Right lobe of liver (tissue), 6 donors: ENCODE measurements at regions not wholly inside any gene's neighbourhood (a gene's known extent, or its start where the extent isn't known, plus 50 kb on each side); places are given as distances from the start of the nearest gene placed in this dataset.

ENCODE experiments used
- ATAC-seq, 4 donors: fragments of 200-7000 bp; cut with Tn5 transposase; one replicate each; pipeline ENCODE4 v1.9.1; 2020; ENCODE audit warnings: mild to moderate bottlenecking in 4 of 4, moderate library complexity in 4 of 4
- DNase-seq, 3 donors: peaks; one replicate each; pipeline ENCODE4 v3.0.0-alpha.2; 2020
- H3K27ac ChIP-seq, 3 donors: fragments of 200-600 bp; one replicate each; pipeline ENCODE4 v1.8.0; 2022
- H3K27me3 ChIP-seq, 2 donors: fragments of 200-600 bp; one replicate each; pipeline ENCODE4 v1.8.0; 2022
- H3K36me3 ChIP-seq, 4 donors: fragments of 200-600 bp; sonication (generic) in 1 of 4; one replicate each; pipeline versions ENCODE4 v1.5.1 to v1.8.0; 2017 to 2022; ENCODE audit warnings: control low read depth in 1 of 4
- H3K4me1 ChIP-seq, 4 donors: fragments of 200-600 bp; sonication (generic) in 1 of 4; one replicate each; pipeline versions ENCODE4 v1.5.1 to v1.8.0; 2017 to 2022; ENCODE audit warnings: control low read depth in 1 of 4
- H3K4me3 ChIP-seq, 3 donors: fragments of 200-600 bp; one replicate each; pipeline ENCODE4 v1.8.0; 2022
- H3K9me3 ChIP-seq, 4 donors: fragments of 200-600 bp; sonication (generic) in 1 of 4; one replicate each; pipeline versions ENCODE4 v1.5.1 to v1.8.0; 2017 to 2022; ENCODE audit warnings: control low read depth in 1 of 4
- POLR2A ChIP-seq: fragments of 450-650 bp; IDR thresholded peaks from one replicate; pipeline ENCODE4 v1.6.1; 2017; ENCODE audit warnings: antibody characterized with exemption, mild to moderate bottlenecking
- WGBS: methylation state at CpG from one replicate; pipeline ENCODE4 v1.1.6; 2018; ENCODE audit warnings: low coverage, low lambda C conversion rate; ENCODE audit not compliant: insufficient coverage; ENCODE audit errors: missing lambda C conversion rate; 5-methylcytosine and 5-hydroxymethylcytosine counted together
- intact Hi-C, 2 donors: fragments of 100-400 bp; cut with DNase I; formaldehyde crosslinking; loops; one replicate each; pipeline versions ENCODE4 v1.11.2 to v1.14.1; 2022
- TF ChIP-seq, protein P1 (sequence below), 4 donors: fragments of 200-600 bp in 3 of 4; fragments of 450-650 bp in 1 of 4; IDR thresholded peaks; one replicate each; pipeline versions ENCODE4 v1.5.1 to v1.8.0; 2016 to 2022; ENCODE audit warnings: antibody characterized with exemption in 4 of 4, mild to moderate bottlenecking in 2 of 4
- donor health status: DM: no; HTN: yes; CAD: no.
- donor health status: DM: no; HTN: no; CAD: no.
- donor health status: DM: no; HTN: no; CAD: no.
- donor health status: DM: no; HTN: yes; CAD: no.
- donor health status: DM: no; HTN: yes; CAD: no.

DNA sequence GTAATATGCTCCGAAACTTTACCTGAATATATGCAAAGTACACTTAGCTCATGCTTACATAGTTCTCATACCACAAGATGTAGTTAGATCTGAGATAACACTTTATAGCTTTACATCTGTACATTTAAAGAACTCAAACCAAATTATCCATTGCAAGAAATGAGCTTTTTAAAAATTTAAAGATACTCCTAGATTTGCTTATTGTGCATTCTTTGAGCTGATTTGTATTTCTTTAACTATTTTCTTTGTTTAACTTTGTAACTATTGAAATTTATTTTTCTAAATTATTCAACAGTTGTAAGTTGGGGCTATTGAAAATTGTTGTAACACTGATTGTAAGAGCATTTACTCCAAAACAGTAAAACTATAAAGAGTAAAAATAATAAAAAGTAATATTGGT is 340.2 kb upstream of the NOVA1 start:
- intact Hi-C loops = no loop called here
- no peaks in the 10 kb centered on the region for H3K36me3 ChIP-seq
- ATAC-seq (no peak), DNase-seq (no peak)
- H3K4me1 ChIP-seq = no peaks in the 10 kb centered on the region
- no peak overlapping the region for H3K4me3 ChIP-seq
- H3K9me3 ChIP-seq = no peaks in the 10 kb centered on the region
- no peak for TF ChIP-seq POLR2A
- TF ChIP-seq, protein P1, sequence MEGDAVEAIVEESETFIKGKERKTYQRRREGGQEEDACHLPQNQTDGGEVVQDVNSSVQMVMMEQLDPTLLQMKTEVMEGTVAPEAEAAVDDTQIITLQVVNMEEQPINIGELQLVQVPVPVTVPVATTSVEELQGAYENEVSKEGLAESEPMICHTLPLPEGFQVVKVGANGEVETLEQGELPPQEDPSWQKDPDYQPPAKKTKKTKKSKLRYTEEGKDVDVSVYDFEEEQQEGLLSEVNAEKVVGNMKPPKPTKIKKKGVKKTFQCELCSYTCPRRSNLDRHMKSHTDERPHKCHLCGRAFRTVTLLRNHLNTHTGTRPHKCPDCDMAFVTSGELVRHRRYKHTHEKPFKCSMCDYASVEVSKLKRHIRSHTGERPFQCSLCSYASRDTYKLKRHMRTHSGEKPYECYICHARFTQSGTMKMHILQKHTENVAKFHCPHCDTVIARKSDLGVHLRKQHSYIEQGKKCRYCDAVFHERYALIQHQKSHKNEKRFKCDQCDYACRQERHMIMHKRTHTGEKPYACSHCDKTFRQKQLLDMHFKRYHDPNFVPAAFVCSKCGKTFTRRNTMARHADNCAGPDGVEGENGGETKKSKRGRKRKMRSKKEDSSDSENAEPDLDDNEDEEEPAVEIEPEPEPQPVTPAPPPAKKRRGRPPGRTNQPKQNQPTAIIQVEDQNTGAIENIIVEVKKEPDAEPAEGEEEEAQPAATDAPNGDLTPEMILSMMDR (IDR thresholded peaks at IDR 0.05) = no peak
- H3K27me3 ChIP-seq = no peaks in the 10 kb centered on the region
- 62% methylated on average over 1 of the region's 1 CpG for WGBS
- H3K27ac ChIP-seq = no peak overlapping the region

DNA sequence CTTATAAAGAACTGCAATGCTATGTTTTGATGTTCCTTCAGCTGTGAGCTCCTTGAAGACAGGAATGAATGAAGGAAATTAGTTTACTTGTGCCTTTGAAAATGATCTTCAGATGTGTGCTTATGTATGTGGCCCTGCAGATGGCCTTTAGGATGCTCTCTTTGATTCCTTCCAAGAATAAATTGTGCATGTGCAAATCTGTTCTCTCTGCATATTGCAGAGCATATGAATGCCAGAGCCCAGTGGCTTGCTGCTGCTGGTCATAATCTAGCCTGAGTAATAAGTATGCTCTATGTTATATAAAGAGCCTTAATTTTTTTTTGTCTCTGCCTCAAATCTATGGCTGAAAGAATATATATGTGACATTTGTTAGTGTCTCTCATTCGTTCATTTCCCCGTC is 341.9 kb upstream of the NOVA1 start:
- WGBS = 59% methylated on average over 2 of the region's 2 CpGs
- H3K36me3 ChIP-seq = no peaks in the 10 kb centered on the region
- TF ChIP-seq, protein P1 (IDR thresholded peaks at IDR 0.05) = no peak
- no peak for TF ChIP-seq POLR2A
- H3K4me3 ChIP-seq = no peak overlapping the region
- no peak overlapping the region for H3K27ac ChIP-seq
- no peak for DNase-seq
- no peak for ATAC-seq
- H3K27me3 ChIP-seq = no peaks in the 10 kb centered on the region
- intact Hi-C loops = no loop called here
- no peaks in the 10 kb centered on the region for H3K4me1 ChIP-seq
- H3K9me3 ChIP-seq = no peaks in the 10 kb centered on the region

DNA sequence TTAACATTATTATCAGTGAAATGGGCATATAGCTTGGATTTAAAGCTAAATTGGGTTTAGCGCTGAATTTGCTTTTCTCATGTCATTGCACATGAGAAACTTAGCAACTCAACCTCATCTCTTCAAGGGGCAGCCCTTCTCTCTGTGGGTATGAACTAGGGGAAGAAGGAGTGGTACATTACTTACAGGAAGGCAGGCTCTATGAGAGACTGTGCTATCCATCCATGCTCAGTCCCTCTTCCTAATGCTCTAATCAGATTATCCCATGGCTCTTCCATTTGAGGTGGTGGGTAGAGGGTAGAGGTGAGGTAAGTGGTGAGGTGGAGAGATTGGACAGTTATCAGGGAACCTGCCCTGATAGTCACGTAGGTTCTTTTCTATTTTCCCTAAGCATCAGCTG is 343.7 kb upstream of the NOVA1 start:
- Histone ChIP-seq H3K36me3 (no peaks in the 10 kb centered on the region), H3K27ac (no peak overlapping the region), H3K9me3 (no peaks in the 10 kb centered on the region), H3K4me3 (no peak overlapping the region), H3K27me3 (no peaks in the 10 kb centered on the region), H3K4me1 (no peaks in the 10 kb centered on the region)
- WGBS = 63% methylated on average over 2 of the region's 2 CpGs
- intact Hi-C loops = no loop called here
- no peak for DNase-seq
- ATAC-seq = no peak
- TF ChIP-seq, protein P1 (IDR thresholded peaks at IDR 0.05) = no peak
- no peak for TF ChIP-seq POLR2A

DNA sequence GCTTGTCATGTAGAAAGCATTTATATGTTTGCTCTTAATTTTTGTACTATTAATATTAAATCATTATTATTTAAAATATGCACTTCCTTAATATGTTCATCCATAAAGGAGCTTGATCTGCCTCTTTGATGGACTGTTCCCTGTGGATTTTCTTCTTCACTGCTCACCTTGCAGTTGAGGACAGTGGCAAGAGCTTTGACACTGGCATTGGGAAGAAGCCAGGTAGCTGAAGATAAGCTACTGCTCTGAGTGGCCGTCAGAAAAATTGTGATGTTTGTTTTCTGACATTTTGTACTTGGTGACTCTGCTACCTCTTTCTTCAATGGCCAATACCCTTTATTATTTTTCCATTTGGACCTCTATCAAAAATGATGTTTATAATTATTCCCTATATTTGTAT is 349.4 kb upstream of the NOVA1 start:
- Histone ChIP-seq H3K4me3 (no peak overlapping the region), H3K27me3 (no peaks in the 10 kb centered on the region), H3K9me3 (no peaks in the 10 kb centered on the region), H3K36me3 (no peaks in the 10 kb centered on the region), H3K27ac (no peak overlapping the region), H3K4me1 (no peaks in the 10 kb centered on the region)
- 14% methylated on average over 1 of the region's 1 CpG for WGBS
- intact Hi-C loops = no loop called here
- TF ChIP-seq, protein P1 (IDR thresholded peaks at IDR 0.05) = no peak
- no peak for TF ChIP-seq POLR2A
- DNase-seq (no peak), ATAC-seq (no peak)

DNA sequence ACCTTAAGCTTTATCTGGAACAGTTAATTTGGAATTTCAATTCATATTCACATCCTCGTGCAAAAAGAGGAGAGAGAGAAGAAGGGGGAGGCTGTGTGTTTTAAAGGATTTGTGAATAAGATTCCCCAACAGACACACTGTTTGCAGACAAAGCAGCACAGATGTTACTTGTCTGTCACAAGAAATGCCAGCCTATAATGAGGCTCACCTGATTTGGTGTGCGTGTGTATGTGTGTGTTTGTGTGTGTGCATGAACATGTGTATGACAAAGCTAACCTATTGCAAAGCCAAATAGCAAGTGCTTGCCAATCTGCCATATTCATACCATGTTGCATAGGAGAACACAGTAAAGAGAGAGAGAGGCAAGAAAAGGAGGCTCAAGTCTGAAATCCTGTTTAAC is 361.6 kb upstream of the NOVA1 start:
- H3K4me1 ChIP-seq = no peaks in the 10 kb centered on the region
- H3K27me3 ChIP-seq = no peaks in the 10 kb centered on the region
- H3K36me3 ChIP-seq = no peaks in the 10 kb centered on the region
- no peaks in the 10 kb centered on the region for H3K9me3 ChIP-seq
- TF ChIP-seq, protein P1 (IDR thresholded peaks at IDR 0.05) = no peak
- no peak for TF ChIP-seq POLR2A
- intact Hi-C loops = no loop called here
- no peak overlapping the region for H3K27ac ChIP-seq
- no peak overlapping the region for H3K4me3 ChIP-seq
- no peak for ATAC-seq
- WGBS = 44% methylated on average over 2 of the region's 2 CpGs
- no peak for DNase-seq
